ENCODE measurements at regions not wholly inside any gene's neighbourhood (a gene's known extent, or its start where the extent isn't known, plus 50 kb on each side); places are given as distances from the start of the nearest gene placed in this dataset.
"Not testable (repeated sequence)": the region's sequence is repeated elsewhere in the genome, so short reads cannot be mapped to it uniquely, and the experiment has no call there.

DNA sequence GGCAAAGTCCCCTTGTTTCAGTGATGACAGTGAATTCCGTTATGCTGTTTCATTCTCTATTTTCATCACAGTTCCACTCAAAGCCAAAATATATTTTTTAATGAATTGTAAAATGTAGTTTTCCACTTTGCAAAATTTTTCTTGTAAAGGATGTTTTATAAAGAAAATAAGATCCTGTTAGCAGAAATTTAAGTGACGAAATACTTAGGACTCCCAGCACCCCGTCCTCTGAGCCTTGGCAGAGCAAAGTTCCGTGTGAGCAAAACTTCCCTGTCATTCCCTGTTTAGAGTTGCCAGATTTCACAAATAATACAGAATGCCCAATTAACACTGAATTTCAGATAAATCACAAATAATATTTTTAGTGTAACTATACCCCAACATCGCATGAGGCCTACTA, 81.0 kb upstream of the RBPJ start:
- H3K4me3 ChIP-seq (ENCODE audit: low read depth, low read length): no peak overlapping the region
- TF ChIP-seq, protein P1, sequence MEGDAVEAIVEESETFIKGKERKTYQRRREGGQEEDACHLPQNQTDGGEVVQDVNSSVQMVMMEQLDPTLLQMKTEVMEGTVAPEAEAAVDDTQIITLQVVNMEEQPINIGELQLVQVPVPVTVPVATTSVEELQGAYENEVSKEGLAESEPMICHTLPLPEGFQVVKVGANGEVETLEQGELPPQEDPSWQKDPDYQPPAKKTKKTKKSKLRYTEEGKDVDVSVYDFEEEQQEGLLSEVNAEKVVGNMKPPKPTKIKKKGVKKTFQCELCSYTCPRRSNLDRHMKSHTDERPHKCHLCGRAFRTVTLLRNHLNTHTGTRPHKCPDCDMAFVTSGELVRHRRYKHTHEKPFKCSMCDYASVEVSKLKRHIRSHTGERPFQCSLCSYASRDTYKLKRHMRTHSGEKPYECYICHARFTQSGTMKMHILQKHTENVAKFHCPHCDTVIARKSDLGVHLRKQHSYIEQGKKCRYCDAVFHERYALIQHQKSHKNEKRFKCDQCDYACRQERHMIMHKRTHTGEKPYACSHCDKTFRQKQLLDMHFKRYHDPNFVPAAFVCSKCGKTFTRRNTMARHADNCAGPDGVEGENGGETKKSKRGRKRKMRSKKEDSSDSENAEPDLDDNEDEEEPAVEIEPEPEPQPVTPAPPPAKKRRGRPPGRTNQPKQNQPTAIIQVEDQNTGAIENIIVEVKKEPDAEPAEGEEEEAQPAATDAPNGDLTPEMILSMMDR (IDR thresholded peaks at IDR 0.05; ENCODE audit: low read depth, low read length): no peak

DNA sequence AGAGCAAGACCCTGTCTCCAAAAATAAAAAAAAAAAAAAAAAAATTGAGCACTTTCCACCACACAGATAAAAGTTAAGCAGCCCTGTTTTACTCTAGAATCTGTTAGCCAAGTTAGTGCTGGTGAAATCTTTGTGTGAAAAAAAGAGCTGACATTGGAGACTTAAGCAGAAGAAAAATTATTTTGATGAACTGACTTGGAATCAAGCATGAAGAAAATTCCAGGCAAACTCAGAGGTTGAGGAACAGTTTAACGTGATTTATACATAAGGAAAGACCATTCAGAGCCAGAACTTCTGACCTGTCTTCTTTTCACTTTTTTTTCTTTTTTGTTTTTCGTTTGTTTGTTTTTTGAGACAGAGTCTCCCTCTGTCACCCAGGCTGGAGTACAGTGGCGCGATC, 79.6 kb upstream of the RBPJ start:
- TF ChIP-seq, protein P1 (IDR thresholded peaks at IDR 0.05; ENCODE audit: low read depth, low read length): no peak
- H3K4me3 ChIP-seq (ENCODE audit: low read depth, low read length): no peak overlapping the region

DNA sequence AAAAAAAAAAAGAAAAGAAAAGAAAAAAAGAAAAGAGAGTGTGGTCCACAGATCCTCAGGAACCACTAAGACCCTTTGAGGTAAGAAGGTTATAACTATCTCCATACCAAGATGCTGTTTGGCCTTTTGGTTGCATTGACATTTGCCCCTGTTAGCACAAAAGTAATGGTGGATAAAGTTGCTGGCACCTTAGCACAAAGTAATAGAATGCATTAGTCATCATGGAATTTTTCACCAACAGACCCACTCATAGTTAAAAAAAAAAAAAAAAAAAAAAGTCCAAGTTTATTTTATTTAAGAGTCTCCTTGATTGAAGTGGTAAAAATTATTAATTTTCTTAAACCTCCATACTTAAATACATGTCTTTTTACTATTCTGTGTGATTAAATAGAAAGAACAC, 78.4 kb upstream of the RBPJ start:
- no peak overlapping the region for H3K4me3 ChIP-seq (ENCODE audit: low read depth, low read length)
- TF ChIP-seq, protein P1 (IDR thresholded peaks at IDR 0.05; ENCODE audit: low read depth, low read length): no peak

DNA sequence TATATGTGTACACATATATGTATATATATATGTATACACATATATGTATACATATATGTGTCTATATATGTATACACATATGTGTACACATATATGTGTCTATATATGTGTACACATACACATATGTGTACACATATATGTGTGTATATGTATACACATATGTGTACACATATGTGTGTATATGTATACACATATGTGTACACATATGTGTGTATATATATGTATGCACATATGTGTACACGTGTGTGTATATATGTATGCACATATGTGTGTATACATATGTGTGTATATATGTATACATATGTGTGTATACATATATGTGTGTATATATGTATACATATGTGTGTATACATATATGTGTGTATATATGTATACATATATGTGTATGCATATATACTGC, 76.7 kb upstream of the RBPJ start:
- not testable (repeated sequence) for H3K4me3 ChIP-seq (ENCODE audit: low read depth, low read length)

DNA sequence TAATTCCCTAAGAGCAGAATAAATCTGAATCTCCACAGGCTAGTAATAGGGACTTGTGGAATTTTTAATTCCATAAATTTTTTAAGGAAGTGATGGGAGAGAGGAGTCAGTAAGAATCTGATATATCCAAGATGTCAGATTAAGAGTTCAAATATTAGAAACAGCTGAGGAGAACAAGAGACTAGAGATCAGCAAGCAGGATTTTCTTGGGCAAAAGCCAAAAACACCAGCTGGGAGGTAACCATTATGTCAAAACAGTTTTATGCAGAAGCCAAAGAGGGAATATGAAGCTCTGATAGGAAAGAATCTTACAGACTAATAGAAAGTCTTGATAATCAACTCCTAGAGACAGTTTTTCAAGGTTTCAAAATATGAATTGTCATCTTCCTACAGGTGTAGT, 72.2 kb upstream of the RBPJ start:
- no peak overlapping the region for H3K4me3 ChIP-seq (ENCODE audit: low read depth, low read length)
- TF ChIP-seq, protein P1 (IDR thresholded peaks at IDR 0.05; ENCODE audit: low read depth, low read length): no peak

DNA sequence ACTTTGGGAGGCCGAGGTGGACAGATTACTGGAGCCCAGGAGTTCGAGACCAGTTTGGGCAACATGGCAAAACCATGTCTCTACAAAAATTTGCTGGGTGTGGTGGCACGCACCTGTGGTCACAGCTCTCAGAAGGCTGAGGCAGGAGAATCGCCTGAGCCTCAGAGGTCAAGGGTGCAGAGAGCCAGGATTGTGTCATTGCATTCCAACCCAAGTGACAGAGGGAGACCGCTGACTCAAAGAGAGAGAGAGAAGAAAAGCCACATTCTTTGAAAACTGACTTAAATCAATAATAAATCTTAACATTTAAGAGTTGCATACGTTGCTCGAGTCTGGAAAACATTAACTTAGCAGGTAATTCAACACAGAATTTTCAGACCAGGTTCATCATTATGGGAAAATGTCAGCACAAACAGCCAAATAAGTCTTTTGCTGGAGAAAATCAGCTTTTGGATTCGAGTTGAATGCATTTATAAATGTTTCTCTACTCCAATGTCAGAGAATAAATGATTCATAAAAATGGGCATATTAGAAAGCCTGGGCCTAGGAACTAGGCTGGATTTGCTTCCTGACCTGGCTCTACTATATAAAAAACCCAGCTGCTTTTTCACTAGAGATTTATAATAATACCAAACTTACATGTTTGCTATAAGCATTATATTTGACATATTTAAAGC, 68.3 kb upstream of the RBPJ start:
- H3K4me3 ChIP-seq (ENCODE audit: low read depth, low read length): no peak overlapping the region
- TF ChIP-seq, protein P1 (IDR thresholded peaks at IDR 0.05; ENCODE audit: low read depth, low read length): no peak

DNA sequence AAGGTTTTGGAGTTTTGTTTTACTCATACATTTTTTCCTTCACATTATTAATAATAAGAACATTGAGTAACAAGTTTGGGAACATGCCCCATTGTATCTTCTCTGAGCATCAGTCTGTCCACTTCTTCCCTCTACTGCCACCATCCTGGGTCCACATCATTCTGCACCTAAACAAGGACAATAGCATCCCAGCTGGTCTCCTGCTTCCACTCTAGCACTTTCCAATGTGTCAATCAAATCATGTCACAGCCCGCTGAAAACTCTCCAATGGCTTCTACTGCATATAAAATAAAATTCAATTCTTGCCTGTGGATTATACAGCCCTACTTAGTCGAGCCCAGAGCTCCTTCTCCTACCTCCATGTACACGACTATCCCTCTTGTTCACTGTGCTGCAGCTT, 66.8 kb upstream of the RBPJ start:
- no peak overlapping the region for H3K4me3 ChIP-seq (ENCODE audit: low read depth, low read length)
- TF ChIP-seq, protein P1 (IDR thresholded peaks at IDR 0.05; ENCODE audit: low read depth, low read length): no peak

DNA sequence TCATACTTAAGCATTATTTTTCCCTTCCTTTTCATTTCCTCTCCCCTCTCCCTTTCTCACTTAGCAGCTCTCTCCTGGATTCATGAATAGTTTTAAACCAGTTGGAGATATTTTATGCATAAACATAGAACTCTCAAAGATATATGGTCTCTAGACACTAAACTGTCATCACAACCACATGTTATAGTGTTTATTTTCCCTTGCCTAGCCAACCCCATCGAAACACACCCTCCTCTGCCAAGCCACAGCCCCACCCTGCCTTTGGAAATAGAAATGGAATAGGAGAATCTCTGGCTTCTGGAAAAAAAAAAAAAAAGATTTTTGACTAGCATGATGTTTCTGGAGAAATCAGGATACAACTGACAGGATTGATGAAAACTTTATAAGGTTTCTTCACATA, 64.8 kb upstream of the RBPJ start:
- H3K4me3 ChIP-seq (ENCODE audit: low read depth, low read length): no peak overlapping the region
- TF ChIP-seq, protein P1 (IDR thresholded peaks at IDR 0.05; ENCODE audit: low read depth, low read length): no peak

DNA sequence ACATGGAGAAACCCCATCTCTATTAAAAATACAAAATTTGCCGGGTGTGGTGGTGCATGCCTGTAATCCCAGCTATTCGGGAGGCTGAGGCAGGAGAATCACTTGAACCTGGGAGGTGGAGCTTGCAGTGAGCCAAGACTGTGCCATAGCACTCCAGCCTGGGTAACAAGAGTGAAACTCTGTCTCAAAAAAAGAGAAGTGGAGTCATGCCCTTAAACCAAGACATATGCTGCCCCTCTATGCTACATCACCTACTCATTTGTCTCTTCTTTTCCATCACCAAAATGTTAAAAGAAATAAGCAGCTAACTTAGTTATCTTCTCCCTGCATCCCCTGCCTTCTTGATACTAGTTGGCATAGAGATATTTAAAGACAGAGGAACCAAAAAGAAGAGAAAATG, 63.4 kb upstream of the RBPJ start:
- not testable (repeated sequence) for H3K4me3 ChIP-seq (ENCODE audit: low read depth, low read length)

Measured in WI38 (cell line).